Activated CD4-positive, alpha-beta T cell treated with anti-CD3 and anti-CD28 coated beads, Interleukin-2, amount 50 U/mL, for 16 hours (primary cell): ENCODE measurements at regions not wholly inside any gene's neighbourhood (a gene's known extent, or its start where the extent isn't known, plus 50 kb on each side); places are given as distances from the start of the nearest gene placed in this dataset.
"Not testable (repeated sequence)": the region's sequence is repeated elsewhere in the genome, so short reads cannot be mapped to it uniquely, and the experiment has no call there.

ENCODE experiments used
- DNase-seq: peaks from one replicate; pipeline ENCODE4 v3.0.0-alpha.2; 2020

- no peak for DNase-seq
These were observed 251.3 kb upstream of the PCDH9 start for GRCh38 chr13:67481445-67481844.

GRCh38 chr13:67474115-67474514 is 244.0 kb upstream of the PCDH9 start:
- no peak for DNase-seq

GRCh38 chr13:67469623-67470022 is 239.5 kb upstream of the PCDH9 start:
- no peak for DNase-seq

DNA sequence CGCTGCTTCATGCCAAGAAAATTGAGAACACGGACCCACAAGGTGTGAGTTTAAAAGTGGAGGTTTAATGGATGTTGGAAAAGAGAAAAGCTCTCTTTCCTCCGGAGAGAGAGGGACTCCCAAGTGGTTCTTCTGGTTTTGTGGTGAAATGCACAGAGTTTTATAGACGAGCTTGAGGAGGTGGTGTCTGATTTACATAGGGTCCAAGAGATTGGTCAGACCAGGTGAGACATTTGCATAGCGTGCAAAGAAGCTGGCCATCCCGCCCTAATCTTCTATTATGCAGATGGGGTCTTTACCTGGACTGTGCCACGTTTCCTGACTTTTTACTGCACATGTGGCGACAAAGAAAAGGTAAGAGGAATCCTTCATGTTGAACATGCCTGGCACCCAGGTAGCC is 236.4 kb upstream of the PCDH9 start:
- DNase-seq, result no peak

GRCh38 chr13:67464154-67464553 is 234.0 kb upstream of the PCDH9 start:
- DNase-seq, result no peak

GRCh38 chr13:67462098-67462497 is 232.0 kb upstream of the PCDH9 start:
- no peak for DNase-seq

DNA sequence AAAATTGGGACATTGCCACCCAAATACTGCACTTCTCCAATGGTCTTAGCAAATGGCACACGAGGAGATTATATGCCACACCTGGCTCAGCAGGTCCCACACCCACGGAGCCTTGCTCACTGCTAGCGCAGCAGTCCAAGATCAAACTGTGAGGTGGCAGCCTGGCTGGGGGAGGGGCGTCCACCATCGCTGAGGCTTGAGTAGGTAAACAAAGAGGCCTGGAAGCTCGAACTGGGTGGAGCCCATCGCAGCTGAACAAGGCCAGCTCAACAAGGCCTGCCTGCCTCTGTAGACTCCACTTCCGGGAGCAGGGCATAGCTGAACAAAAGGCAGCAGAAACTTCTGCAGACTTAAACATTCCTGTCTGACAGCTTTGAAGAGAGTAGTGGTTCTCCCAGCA is 222.4 kb upstream of the PCDH9 start:
- DNase-seq, result not testable (repeated sequence)

DNA sequence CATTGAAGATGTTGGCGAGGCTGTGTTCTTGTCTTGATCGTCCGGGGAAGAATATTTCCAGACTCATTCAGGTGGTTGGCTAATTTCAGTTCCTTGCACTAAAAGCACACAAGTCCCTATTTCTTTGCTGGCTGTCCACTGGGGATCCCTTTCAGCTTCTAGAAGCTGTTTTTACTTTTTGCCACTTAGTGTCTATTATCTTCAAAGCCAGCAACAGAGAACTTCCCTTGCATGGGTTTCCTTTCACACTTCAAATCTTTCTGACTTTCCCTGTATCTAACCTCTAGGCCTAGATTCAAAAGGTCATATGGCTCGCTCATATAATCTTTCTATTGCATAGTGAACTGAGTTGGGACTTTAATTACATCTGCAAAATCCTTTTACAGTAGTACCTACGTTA is 215.3 kb upstream of the PCDH9 start:
- DNase-seq, result no peak

DNA sequence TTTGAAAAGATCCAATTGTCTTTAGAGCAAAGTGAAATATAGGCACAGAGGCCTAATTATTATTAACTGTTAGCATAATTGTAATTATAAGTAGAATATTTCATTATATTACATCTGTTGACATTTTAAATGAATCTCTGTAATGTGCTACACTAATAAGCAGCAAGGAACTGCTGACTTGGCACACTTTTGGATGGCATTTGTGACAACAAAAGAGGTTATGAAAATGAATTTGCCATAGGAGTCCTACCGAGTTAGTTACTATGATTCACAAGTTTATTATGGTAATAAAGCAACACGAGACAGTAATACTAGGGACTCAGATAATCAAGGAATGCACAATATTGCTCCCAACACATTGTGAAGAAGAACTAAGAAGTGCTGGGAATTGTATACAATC is 213.8 kb upstream of the PCDH9 start:
- no peak for DNase-seq

GRCh38 chr13:67440236-67440975 is 210.3 kb upstream of the PCDH9 start:
- DNase-seq, result no peak

DNA sequence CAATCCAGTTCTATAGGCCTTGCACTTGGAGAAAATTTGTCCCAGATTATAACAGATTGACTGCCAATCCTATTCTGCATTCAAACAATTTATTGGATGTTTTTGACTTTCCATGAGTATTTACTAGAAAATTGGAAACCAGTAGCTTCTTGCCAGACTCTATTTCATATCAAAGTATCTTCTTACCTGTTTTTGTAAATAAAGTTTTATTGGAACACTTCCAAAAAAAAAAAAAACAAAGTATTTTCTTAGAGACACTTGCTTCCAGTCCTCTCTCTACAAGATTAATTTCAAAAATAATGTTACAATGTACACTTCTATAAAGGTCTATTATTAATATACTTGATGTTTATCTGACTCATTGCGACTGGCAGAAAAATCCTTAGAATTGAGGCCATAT is 209.2 kb upstream of the PCDH9 start:
- DNase-seq, result no peak

GRCh38 chr13:67438465-67438864 is 208.3 kb upstream of the PCDH9 start:
- DNase-seq, result no peak

DNA sequence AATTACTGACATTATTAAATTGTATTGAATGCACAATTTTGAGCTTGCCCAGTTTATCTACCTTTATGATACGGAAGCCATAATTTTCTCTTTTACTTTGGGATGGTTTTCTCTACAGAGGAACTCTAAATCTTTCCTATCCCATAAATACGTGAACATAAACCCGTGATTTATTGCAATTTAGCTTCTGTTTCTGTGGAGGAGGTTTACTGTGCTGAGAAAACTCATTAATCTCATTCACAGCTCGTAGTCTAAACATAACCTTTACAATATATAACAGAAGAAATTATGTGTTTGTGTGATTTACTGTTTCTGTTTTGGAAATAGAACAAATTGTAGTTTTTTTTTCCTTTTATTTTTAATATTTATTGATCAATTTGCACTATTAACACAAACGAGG is 207.1 kb upstream of the PCDH9 start:
- DNase-seq, result no peak

DNA sequence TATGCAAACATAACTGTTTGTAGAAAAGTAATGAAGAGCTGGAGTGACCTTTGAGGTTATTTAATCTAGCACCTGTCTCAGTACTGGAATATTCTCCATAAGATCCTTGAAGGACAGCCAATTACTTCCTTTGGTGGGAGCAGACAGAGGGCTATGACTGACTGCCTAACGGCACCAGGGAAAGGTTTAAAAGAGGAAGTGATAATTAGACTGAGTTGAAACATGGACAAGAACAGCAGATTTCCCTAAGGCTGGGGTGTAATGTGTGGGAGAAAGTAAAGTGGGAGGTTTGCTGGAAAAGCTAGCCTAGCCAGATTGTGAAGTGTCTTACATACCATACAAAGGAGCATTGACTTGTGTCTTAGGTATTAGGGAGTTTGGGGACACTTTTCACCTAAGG is 191.3 kb upstream of the PCDH9 start:
- no peak for DNase-seq

GRCh38 chr13:67416047-67416925 is 186.2 kb upstream of the PCDH9 start:
- DNase-seq, result no peak

GRCh38 chr13:67410645-67411044 is 180.5 kb upstream of the PCDH9 start:
- no peak for DNase-seq

- no peak for DNase-seq
These were observed 178.7 kb upstream of the PCDH9 start for GRCh38 chr13:67408798-67409197.

- DNase-seq, result no peak
These were observed 172.4 kb upstream of the PCDH9 start for GRCh38 chr13:67402546-67402945.

GRCh38 chr13:67395577-67395976 is 165.4 kb upstream of the PCDH9 start:
- DNase-seq, result no peak

GRCh38 chr13:67392014-67392413 is 161.9 kb upstream of the PCDH9 start:
- DNase-seq, result no peak

DNA sequence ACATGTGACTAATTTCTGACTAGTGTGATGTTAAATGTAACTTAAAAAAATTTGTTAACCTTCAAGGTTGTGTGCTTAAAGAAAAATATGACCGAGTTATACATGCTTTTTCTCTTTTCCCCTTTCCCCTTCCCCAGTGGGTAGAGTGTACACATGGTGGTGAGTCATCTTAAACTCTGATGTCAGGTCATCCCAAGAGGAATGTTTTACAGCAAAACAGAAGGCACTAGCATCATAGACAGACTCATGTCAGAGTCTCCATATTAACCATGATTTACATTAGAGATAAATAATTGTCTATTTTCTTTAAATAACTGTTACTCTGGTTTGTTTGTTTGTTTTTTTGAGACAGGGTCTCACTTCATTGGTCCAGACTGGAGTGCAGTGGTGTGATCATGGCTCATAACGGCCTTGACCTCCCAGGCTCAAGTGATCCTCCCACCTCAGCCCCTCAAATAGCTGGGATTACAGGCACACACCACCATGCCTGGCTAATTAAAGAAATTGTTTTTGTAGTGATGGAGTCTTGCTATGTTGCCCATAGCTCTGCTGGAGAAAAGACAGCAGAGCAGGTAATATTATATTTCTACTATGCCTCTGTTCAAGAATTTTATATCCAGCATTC is 160.4 kb upstream of the PCDH9 start:
- DNase-seq, result no peak

- no peak for DNase-seq
These were observed 159.0 kb upstream of the PCDH9 start for GRCh38 chr13:67389171-67389570.

DNA sequence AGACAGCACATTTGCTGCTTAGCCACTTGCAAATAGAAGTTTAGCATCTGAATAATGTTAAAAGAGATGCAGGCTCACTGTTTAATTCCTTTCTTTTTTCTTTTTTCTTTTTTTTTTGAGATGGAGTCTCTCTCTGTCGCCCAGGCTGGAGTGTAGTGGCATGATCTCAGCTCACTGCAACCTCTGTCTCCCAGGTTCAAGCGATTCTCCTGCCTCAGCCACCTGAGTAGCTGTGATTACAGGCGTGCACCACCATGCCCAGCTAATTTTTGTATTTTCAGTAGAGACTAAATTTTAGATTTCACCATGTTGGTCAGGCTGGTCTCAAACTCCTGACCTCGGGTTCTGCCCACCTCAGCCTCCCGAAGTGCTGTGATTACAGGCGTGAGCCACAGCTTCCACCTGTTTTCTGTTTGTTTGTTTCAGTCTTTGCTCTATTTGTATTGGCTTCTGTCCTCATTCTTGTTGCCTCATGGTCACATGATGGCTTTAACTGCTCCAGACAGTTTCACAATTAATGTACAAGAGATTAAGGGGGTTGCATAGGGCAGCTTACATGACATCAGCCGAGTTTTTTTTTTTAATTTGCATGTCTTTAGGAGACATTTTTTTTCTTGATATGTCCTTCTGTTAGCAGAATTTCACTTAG is 153.1 kb upstream of the PCDH9 start:
- not testable (repeated sequence) for DNase-seq
